ENCODE measurements at regions not wholly inside any gene's neighbourhood (a gene's known extent, or its start where the extent isn't known, plus 50 kb on each side); places are given as distances from the start of the nearest gene placed in this dataset.

- peaks cover 2% of the 10 kb centered on the region for H3K36me3 Mint-ChIP-seq (ENCODE audit: low read depth)
- TF ChIP-seq, protein P1, sequence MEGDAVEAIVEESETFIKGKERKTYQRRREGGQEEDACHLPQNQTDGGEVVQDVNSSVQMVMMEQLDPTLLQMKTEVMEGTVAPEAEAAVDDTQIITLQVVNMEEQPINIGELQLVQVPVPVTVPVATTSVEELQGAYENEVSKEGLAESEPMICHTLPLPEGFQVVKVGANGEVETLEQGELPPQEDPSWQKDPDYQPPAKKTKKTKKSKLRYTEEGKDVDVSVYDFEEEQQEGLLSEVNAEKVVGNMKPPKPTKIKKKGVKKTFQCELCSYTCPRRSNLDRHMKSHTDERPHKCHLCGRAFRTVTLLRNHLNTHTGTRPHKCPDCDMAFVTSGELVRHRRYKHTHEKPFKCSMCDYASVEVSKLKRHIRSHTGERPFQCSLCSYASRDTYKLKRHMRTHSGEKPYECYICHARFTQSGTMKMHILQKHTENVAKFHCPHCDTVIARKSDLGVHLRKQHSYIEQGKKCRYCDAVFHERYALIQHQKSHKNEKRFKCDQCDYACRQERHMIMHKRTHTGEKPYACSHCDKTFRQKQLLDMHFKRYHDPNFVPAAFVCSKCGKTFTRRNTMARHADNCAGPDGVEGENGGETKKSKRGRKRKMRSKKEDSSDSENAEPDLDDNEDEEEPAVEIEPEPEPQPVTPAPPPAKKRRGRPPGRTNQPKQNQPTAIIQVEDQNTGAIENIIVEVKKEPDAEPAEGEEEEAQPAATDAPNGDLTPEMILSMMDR (IDR thresholded peaks at IDR 0.05), result no peak
- no peak for DNase-seq (ENCODE audit: low spot score)
- no peaks in the 10 kb centered on the region for H3K27me3 Mint-ChIP-seq (ENCODE audit: low read depth)
- no peak overlapping the region for H3K27ac Mint-ChIP-seq (ENCODE audit: unreplicated experiment)
- H3K4me1 Mint-ChIP-seq (ENCODE audit: low read depth), result peaks cover 11% of the 10 kb centered on the region
- no peak overlapping the region for H3K4me3 Mint-ChIP-seq (ENCODE audit: unreplicated experiment)
- peaks cover 3% of the 10 kb centered on the region for H3K9me3 Mint-ChIP-seq (ENCODE audit: low read depth)
Observed at GRCh38 chr2:238502088-238502810, 75.5 kb downstream of the ASB1 start.

GRCh38 chr2:238502956-238503791 is 76.4 kb downstream of the ASB1 start:
- H3K4me3 Mint-ChIP-seq (ENCODE audit: unreplicated experiment), result no peak overlapping the region
- H3K27me3 Mint-ChIP-seq (ENCODE audit: low read depth), result peaks cover 3% of the 10 kb centered on the region
- no peak for DNase-seq (ENCODE audit: low spot score)
- H3K36me3 Mint-ChIP-seq (ENCODE audit: low read depth), result peaks cover 2% of the 10 kb centered on the region
- H3K27ac Mint-ChIP-seq (ENCODE audit: unreplicated experiment), result no peak overlapping the region
- peaks cover 11% of the 10 kb centered on the region for H3K4me1 Mint-ChIP-seq (ENCODE audit: low read depth)
- H3K9me3 Mint-ChIP-seq (ENCODE audit: low read depth), result peaks cover 3% of the 10 kb centered on the region
- TF ChIP-seq, protein P1 (IDR thresholded peaks at IDR 0.05), result no peak

DNA sequence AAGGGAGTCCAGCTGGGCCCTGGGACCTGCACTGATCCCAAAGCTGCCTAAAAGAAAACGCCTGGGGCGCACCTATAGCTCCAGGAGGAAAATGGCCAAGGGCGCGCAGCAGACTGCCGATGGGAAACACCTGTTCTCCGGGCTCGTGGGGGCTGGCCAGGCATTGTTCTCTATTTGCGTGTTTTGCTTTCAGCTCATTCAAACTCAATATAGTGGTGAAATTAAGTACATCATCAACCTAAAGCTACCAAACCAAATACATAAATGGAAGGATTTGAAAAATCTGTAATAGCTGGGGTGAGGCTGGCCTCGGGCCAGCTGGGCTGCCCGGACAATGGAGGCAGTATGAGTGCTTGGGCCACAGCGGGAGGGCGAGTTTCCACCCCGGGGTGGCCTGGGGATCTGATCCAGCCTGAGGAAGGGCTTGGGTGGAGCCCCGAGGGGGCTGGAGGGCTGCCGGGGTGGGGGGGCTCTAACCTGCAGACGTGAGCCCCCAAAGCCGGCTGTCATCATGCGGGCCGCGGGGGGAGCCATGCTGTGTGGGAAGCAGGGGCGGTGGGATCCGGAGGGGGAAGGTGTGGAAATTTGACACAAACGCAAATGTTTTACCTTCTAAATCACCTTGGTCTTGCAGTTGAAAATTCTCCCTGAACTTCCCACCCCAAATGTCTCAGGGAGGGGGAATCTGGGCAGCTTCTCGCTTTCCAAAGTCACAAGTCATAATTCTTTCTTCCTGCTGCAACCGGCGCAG is 77.6 kb downstream of the ASB1 start:
- DNase-seq (ENCODE audit: low spot score), result no peak
- TF ChIP-seq, protein P1 (IDR thresholded peaks at IDR 0.05), result no peak
- Mint-ChIP-seq H3K4me3 (ENCODE audit: unreplicated experiment) (no peak overlapping the region), H3K36me3 (ENCODE audit: low read depth) (peaks cover 2% of the 10 kb centered on the region), H3K4me1 (ENCODE audit: low read depth) (peaks cover 11% of the 10 kb centered on the region), H3K9me3 (ENCODE audit: low read depth) (peaks cover 3% of the 10 kb centered on the region), H3K27ac (ENCODE audit: unreplicated experiment) (no peak overlapping the region), H3K27me3 (ENCODE audit: low read depth) (peaks cover 3% of the 10 kb centered on the region)

- H3K9me3 Mint-ChIP-seq (ENCODE audit: low read depth), result peaks cover 3% of the 10 kb centered on the region
- H3K4me1 Mint-ChIP-seq (ENCODE audit: low read depth), result peaks cover 5% of the 10 kb centered on the region
- TF ChIP-seq, protein P1 (IDR thresholded peaks at IDR 0.05), result no peak
- H3K27ac Mint-ChIP-seq (ENCODE audit: unreplicated experiment), result no peak overlapping the region
- peaks cover 3% of the 10 kb centered on the region for H3K27me3 Mint-ChIP-seq (ENCODE audit: low read depth)
- no peak for DNase-seq (ENCODE audit: low spot score)
- H3K36me3 Mint-ChIP-seq (ENCODE audit: low read depth), result peaks cover 2% of the 10 kb centered on the region
- H3K4me3 Mint-ChIP-seq (ENCODE audit: unreplicated experiment), result no peak overlapping the region
Observed at GRCh38 chr2:238505119-238505891, 78.6 kb downstream of the ASB1 start.
